ENCODE measurements at regions not wholly inside any gene's neighbourhood (a gene's known extent, or its start where the extent isn't known, plus 50 kb on each side); places are given as distances from the start of the nearest gene placed in this dataset.

DNA sequence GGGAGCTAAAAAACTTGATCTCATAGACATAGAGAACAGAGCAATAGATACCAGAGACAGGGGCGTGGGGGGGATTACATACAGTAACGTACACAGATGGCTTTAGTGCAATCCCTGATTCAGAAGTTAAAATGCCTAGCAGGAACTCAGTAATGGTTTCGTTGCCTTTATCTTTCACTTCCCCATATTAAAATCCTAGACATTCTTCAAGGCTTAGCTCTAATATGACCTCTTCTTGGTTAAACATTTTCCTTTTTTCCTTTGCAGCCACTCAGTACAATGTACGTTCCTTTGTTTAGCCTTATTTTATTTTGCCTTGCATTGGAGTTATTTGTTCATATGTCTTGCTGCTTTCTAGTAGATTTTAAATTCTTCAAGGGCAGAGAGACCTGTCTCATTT lies 104.9 kb downstream of the C11orf87 start:
- Histone ChIP-seq H3K4me3 (no peak overlapping the region), H3K36me3 (no peaks in the 10 kb centered on the region), H3K27me3 (no peaks in the 10 kb centered on the region), H3K4me1 (no peaks in the 10 kb centered on the region), H3K27ac (no peak overlapping the region), H3K9me3 (no peaks in the 10 kb centered on the region)
- no peak for DNase-seq (ENCODE audit: low spot score)
- TF ChIP-seq CTCF (IDR thresholded peaks at IDR 0.05): no peak

- Histone ChIP-seq H3K27ac (no peak overlapping the region), H3K36me3 (no peaks in the 10 kb centered on the region), H3K4me3 (no peak overlapping the region), H3K27me3 (no peaks in the 10 kb centered on the region), H3K9me3 (no peaks in the 10 kb centered on the region), H3K4me1 (no peaks in the 10 kb centered on the region)
- no peak for TF ChIP-seq CTCF (IDR thresholded peaks at IDR 0.05)
- no peak for DNase-seq (ENCODE audit: low spot score)
These were observed 105.5 kb downstream of the C11orf87 start for GRCh38 chr11:109527496-109527895.

DNA sequence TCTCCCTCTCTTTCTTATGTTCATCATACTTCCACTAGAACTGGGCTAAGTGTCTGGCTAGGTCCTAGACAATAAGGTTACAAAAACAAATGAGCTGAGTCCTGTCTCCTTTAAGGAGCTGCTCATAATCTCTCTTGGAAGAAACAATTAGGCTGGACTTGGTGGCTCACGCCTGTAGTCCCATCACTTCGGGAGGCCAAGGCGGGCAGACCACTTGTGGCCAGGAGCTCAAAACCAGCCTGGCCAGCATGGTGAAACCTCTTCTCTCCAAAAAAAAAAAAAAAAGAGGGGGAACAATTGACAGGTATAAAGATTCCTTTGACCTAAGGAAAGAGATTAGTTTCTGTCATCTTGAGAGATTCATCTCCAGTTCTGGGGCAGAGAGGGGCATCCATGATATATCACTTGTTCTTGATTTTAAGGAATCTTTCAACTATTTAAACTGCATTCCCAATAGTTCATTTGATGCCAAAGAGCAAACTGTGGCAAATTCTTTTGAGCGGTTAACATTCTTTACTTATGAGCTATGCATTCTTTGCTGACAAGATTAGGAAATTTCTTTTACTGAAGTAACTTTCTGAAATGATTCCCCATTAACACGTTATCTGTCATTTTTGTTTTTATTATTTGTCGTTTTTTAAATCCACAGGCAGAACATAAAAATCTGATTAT lies 125.5 kb downstream of the C11orf87 start:
- Histone ChIP-seq H3K27ac (no peak overlapping the region), H3K4me3 (no peak overlapping the region), H3K36me3 (no peaks in the 10 kb centered on the region), H3K9me3 (peaks cover 0 to 11% of the 10 kb centered on the region in 2 donors), H3K27me3 (no peaks in the 10 kb centered on the region), H3K4me1 (no peaks in the 10 kb centered on the region)
- no peak for TF ChIP-seq CTCF (IDR thresholded peaks at IDR 0.05)
- DNase-seq (ENCODE audit: low spot score): no peak

DNA sequence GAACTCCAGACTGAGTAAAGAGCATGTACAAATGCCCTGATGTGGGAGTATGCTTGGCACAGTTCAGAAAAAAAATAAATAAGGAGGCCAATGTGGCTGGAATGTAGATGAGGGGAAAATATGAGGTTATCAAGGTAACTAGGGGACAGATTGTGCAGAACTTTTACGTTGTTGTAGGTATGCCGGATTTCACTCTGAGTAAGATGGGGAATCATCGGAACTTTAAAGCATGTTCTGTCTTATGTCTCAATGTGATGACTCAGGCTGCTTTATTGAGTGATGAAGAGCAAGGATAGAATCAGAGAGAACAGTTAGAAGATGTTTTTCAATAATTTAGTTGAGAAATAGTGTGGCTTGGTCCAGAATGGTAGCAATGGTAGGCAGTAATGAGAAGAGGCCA lies 130.4 kb downstream of the C11orf87 start:
- Histone ChIP-seq H3K27ac (no peak overlapping the region), H3K4me3 (no peak overlapping the region), H3K9me3 (no peaks in the 10 kb centered on the region), H3K4me1 (no peaks in the 10 kb centered on the region), H3K36me3 (no peaks in the 10 kb centered on the region), H3K27me3 (no peaks in the 10 kb centered on the region)
- no peak for DNase-seq (ENCODE audit: low spot score)
- no peak for TF ChIP-seq CTCF (IDR thresholded peaks at IDR 0.05)

- H3K36me3 ChIP-seq: no peaks in the 10 kb centered on the region
- no peak overlapping the region for H3K4me3 ChIP-seq
- no peak for TF ChIP-seq CTCF (IDR thresholded peaks at IDR 0.05)
- no peak for DNase-seq (ENCODE audit: low spot score)
- H3K27ac ChIP-seq: no peak overlapping the region
- H3K4me1 ChIP-seq: no peaks in the 10 kb centered on the region
- H3K9me3 ChIP-seq: no peaks in the 10 kb centered on the region
- H3K27me3 ChIP-seq: no peaks in the 10 kb centered on the region
These were observed 131.3 kb downstream of the C11orf87 start for GRCh38 chr11:109553284-109553683.

- H3K4me3 ChIP-seq: no peak overlapping the region
- no peaks in the 10 kb centered on the region for H3K27me3 ChIP-seq
- no peak for TF ChIP-seq CTCF (IDR thresholded peaks at IDR 0.05)
- H3K27ac ChIP-seq: no peak overlapping the region
- H3K36me3 ChIP-seq: no peaks in the 10 kb centered on the region
- no peaks in the 10 kb centered on the region for H3K9me3 ChIP-seq
- no peak for DNase-seq (ENCODE audit: low spot score)
- no peaks in the 10 kb centered on the region for H3K4me1 ChIP-seq
These were observed 133.0 kb downstream of the C11orf87 start for GRCh38 chr11:109554951-109555350.
